ENCODE measurements at regions not wholly inside any gene's neighbourhood (a gene's known extent, or its start where the extent isn't known, plus 50 kb on each side); places are given as distances from the start of the nearest gene placed in this dataset.

GRCh38 chr13:79680485-79680884 is 199.5 kb downstream of the NDFIP2 start:
- TF ChIP-seq GATA2 (IDR thresholded peaks at IDR 0.05; ENCODE audit: low read depth, low read length) (no peak), GATA3 (IDR thresholded peaks at IDR 0.05; ENCODE audit: low read depth, low read length) (no peak)
